OCI-LY7 (cell line): ENCODE measurements at regions not wholly inside any gene's neighbourhood (a gene's known extent, or its start where the extent isn't known, plus 50 kb on each side); places are given as distances from the start of the nearest gene placed in this dataset.

Experiments
- BruUV-seq: library from RNA; stranded (reverse); fragments of 400-500 nt; replicated peaks from 2 replicates; lab custom pipeline; 2021; lab: Mats Ljungman, UMichigan
- CTCF ChIA-PET: fragments of 300-600 bp; sonication (Branson Sonifier 250); formaldehyde crosslinking; loops from one replicate; lab custom pipeline; 2022; ENCODE audit warnings: antibody characterized with exemption; ENCODE audit not compliant: unreplicated experiment; lab: Charles Lee
- POLR2A ChIA-PET: fragments of 300-600 bp; sonication (Branson Sonifier 250); formaldehyde crosslinking; loops from one replicate; lab custom pipeline; 2022; ENCODE audit warnings: antibody characterized with exemption; lab: Charles Lee
- DNase-seq: peaks from one replicate; pipeline ENCODE4 v3.0.0-alpha.2; 2015; ENCODE audit warnings: low spot score
- H2AFZ ChIP-seq: fragments of 200-600 bp; sonication (generic), shearing (Covaris generic); 2 replicates; pipeline ENCODE4 v1.6.1; 2014; ENCODE audit warnings: mild to moderate bottlenecking, antibody characterized with exemption, low read length, moderate library complexity
- H3K27ac ChIP-seq: fragments of 200-600 bp; sonication (generic); 2 replicates; pipeline ENCODE4 v1.5.1; 2014; ENCODE audit warnings: mixed run types, low read depth, mild to moderate bottlenecking, moderate library complexity, low read length, inconsistent platforms; ENCODE audit not compliant: poor library complexity, severe bottlenecking
- H3K36me3 ChIP-seq: fragments of 200-600 bp; sonication (generic); 2 replicates; pipeline ENCODE4 v1.6.1; 2014; ENCODE audit warnings: mild to moderate bottlenecking, antibody characterized with exemption, low read length, moderate library complexity, mixed read lengths; ENCODE audit not compliant: insufficient read depth
- H3K4me1 ChIP-seq: fragments of 200-600 bp; sonication (generic); 2 replicates; pipeline ENCODE4 v1.5.1; 2014; ENCODE audit warnings: mild to moderate bottlenecking, low read length; ENCODE audit not compliant: insufficient read depth, poor library complexity, severe bottlenecking
- H3K4me2 ChIP-seq: fragments of 200-600 bp; sonication (generic); 2 replicates; pipeline ENCODE4 v1.6.1; 2014; ENCODE audit warnings: mild to moderate bottlenecking, low read length
- H3K4me3 ChIP-seq: fragments of 200-600 bp; sonication (generic); 2 replicates; pipeline ENCODE4 v1.5.1; 2014; ENCODE audit warnings: mild to moderate bottlenecking, low read depth, low read length; ENCODE audit not compliant: poor library complexity, severe bottlenecking
- H3K79me2 ChIP-seq: fragments of 200-600 bp; sonication (generic); 2 replicates; pipeline ENCODE4 v1.6.1; 2016; ENCODE audit warnings: low read depth, mild to moderate bottlenecking, low read length, moderate library complexity, mixed read lengths; ENCODE audit not compliant: insufficient read depth
- H3K9me2 ChIP-seq: fragments of 200-600 bp; sonication (generic); 2 replicates; pipeline ENCODE4 v1.6.1; 2016; ENCODE audit warnings: mild to moderate bottlenecking, low read length, mixed read lengths; ENCODE audit not compliant: insufficient read depth
- H3K9me3 ChIP-seq: fragments of 200-600 bp; sonication (generic); 2 replicates; pipeline ENCODE4 v1.6.1; 2014; ENCODE audit warnings: mild to moderate bottlenecking, mixed run types, low read length, mixed read lengths
- H4K20me1 ChIP-seq: fragments of 200-600 bp; sonication (generic); 2 replicates; pipeline ENCODE4 v1.6.1; 2014; ENCODE audit warnings: mild to moderate bottlenecking, antibody characterized with exemption, low read length, moderate library complexity, mixed read lengths; ENCODE audit not compliant: insufficient read depth
- CTCF ChIP-seq: fragments of 200-600 bp; sonication (generic); conservative IDR thresholded peaks from 2 replicates; pipeline ENCODE4 v1.5.1; 2014; ENCODE audit warnings: mild to moderate bottlenecking, antibody characterized with exemption, low read length, moderate library complexity, mixed read lengths
- EZH2phosphoT487 ChIP-seq: fragments of 200-600 bp; sonication (generic); IDR thresholded peaks from 2 replicates; pipeline ENCODE4 v1.6.1; 2018; ENCODE audit warnings: low read depth, borderline replicate concordance, mild to moderate bottlenecking, mixed run types, antibody characterized with exemption, low read length, moderate library complexity, mixed read lengths
- intact Hi-C: fragments of 100-400 bp; cut with micrococcal nuclease; formaldehyde crosslinking; loops from one replicate; pipeline ENCODE4 v1.10.0; 2022; ENCODE audit not compliant: unreplicated experiment

DNA sequence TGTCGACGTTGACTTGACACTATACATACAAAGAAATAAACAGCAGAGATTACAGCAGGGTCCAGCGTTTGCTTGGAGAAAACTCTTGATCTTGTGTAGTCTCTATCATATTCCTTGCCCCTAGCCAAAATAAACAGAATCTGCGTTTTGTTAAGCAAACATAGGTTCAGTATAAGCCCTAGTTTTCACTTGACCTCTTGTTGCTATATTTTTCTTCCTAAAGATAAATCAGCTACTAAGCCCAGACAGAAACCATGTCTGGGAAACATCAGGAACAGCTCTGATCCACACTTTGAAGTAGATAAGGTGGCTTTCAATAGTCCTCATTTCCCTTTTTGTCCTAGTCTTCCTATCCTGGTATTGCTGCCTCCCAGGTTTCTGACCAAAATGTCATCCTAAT is 328.2 kb upstream of the MAGI2 start:
- no peak overlapping the region for H3K4me2 ChIP-seq
- no peak for DNase-seq
- CTCF ChIA-PET: no interaction called here
- no TSS peak for BruUV-seq
- H3K9me3 ChIP-seq: no peaks in the 10 kb centered on the region
- intact Hi-C loops: no loop called here
- H3K36me3 ChIP-seq: no peaks in the 10 kb centered on the region
- H3K27ac ChIP-seq: no peak overlapping the region
- H3K79me2 ChIP-seq: no peaks in the 10 kb centered on the region
- no peak for TF ChIP-seq CTCF
- no peak for TF ChIP-seq EZH2phosphoT487
- no peaks in the 10 kb centered on the region for H3K9me2 ChIP-seq
- H2AFZ ChIP-seq: no peak overlapping the region
- no peak overlapping the region for H3K4me3 ChIP-seq
- no peaks in the 10 kb centered on the region for H3K4me1 ChIP-seq
- POLR2A ChIA-PET: no interaction called here
- no peaks in the 10 kb centered on the region for H4K20me1 ChIP-seq

- intact Hi-C loops: no loop called here
- TF ChIP-seq EZH2phosphoT487: no peak
- TF ChIP-seq CTCF: no peak
- Histone ChIP-seq H3K79me2 (no peaks in the 10 kb centered on the region), H3K4me3 (no peak overlapping the region), H3K27ac (no peak overlapping the region), H2AFZ (no peak overlapping the region), H4K20me1 (no peaks in the 10 kb centered on the region), H3K9me2 (no peaks in the 10 kb centered on the region), H3K4me2 (no peak overlapping the region), H3K4me1 (no peaks in the 10 kb centered on the region), H3K9me3 (no peaks in the 10 kb centered on the region), H3K36me3 (no peaks in the 10 kb centered on the region)
- POLR2A ChIA-PET: no interaction called here
- DNase-seq: no peak
- no TSS peak for BruUV-seq
- CTCF ChIA-PET: no interaction called here
These were observed 325.6 kb upstream of the MAGI2 start for GRCh38 chr7:79778786-79779770.

DNA sequence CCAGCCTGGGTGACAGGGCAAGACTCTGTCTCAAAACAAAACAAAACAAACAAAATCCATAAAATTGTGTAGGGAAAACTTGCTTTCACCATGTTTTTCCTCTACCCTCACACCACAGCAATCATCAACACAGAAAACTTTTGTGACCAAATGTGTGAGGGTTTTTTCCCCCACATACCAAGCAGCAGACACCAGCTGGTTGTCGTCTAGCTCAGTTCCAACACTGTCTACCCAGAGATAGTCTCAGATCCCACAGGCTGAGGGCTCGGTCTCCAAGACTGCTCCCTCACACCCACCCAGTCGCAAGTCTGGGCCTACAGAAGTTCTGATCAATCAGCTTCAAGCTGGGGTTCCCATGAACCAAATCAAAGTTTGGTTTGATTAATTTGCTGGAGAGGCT is 322.4 kb upstream of the MAGI2 start:
- Histone ChIP-seq H3K36me3 (no peaks in the 10 kb centered on the region), H3K4me2 (no peak overlapping the region), H3K27ac (no peak overlapping the region), H3K9me2 (no peaks in the 10 kb centered on the region), H3K79me2 (no peaks in the 10 kb centered on the region), H3K9me3 (no peaks in the 10 kb centered on the region), H3K4me3 (no peak overlapping the region), H4K20me1 (no peaks in the 10 kb centered on the region), H2AFZ (no peak overlapping the region), H3K4me1 (no peaks in the 10 kb centered on the region)
- no peak for TF ChIP-seq EZH2phosphoT487
- TF ChIP-seq CTCF: no peak
- ChIA-PET CTCF (no interaction called here), POLR2A (no interaction called here)
- DNase-seq: no peak
- intact Hi-C loops: no loop called here
- no TSS peak for BruUV-seq
